Upper lobe of left lung (tissue), 4 donors: ENCODE measurements at regions not wholly inside any gene's neighbourhood (a gene's known extent, or its start where the extent isn't known, plus 50 kb on each side); places are given as distances from the start of the nearest gene placed in this dataset.
"Not testable (repeated sequence)": the region's sequence is repeated elsewhere in the genome, so short reads cannot be mapped to it uniquely, and the experiment has no call there.

Experiments
- CTCF ChIP-seq, 6 experiments: fragments of 450-650 bp in 4 of 6; fragments of 200-600 bp in 2 of 6; sonication (generic) in 2 of 6; IDR thresholded peaks; one replicate each; pipeline ENCODE4 v1.5.1; 2016 to 2019; ENCODE audit warnings: antibody characterized with exemption in 6 of 6
- EP300 ChIP-seq, 4 donors: sonication (generic); formaldehyde crosslinking; IDR thresholded peaks; one replicate each; pipeline ENCODE4 v1.5.1; 2017; ENCODE audit warnings: antibody characterized with exemption in 4 of 4, control low read depth in 2 of 4
- POLR2A ChIP-seq, 4 donors: fragments of 450-650 bp; IDR thresholded peaks; one replicate each; pipeline ENCODE4 v1.5.1; 2016 to 2017; ENCODE audit warnings: antibody characterized with exemption in 4 of 4, mild to moderate bottlenecking in 2 of 4
- POLR2AphosphoS5 ChIP-seq, 2 donors: sonication (generic); formaldehyde crosslinking; IDR thresholded peaks; one replicate each; pipeline ENCODE4 v1.5.1; 2017; ENCODE audit warnings: antibody characterized with exemption in 2 of 2

GRCh38 chr2:150194816-150195215 lies 292.7 kb downstream of the RND3 start:
- TF ChIP-seq CTCF, POLR2AphosphoS5, POLR2A, EP300 (IDR thresholded peaks at IDR 0.05): not testable (repeated sequence)
